ENCODE measurements at regions not wholly inside any gene's neighbourhood (a gene's known extent, or its start where the extent isn't known, plus 50 kb on each side); places are given as distances from the start of the nearest gene placed in this dataset. TPM values are rescaled to one million over a fixed set of nuclear protein-coding genes. Genes with fewer than 3 reads are reported as not detected.

GRCh38 chr20:16626849-16627248 is 53.6 kb upstream of the KIF16B start:
- no peaks in the 10 kb centered on the region for H3K4me1 ChIP-seq (ENCODE audit: control insufficient read depth in 2 of 2, insufficient read depth in 2 of 2, low read length in 2 of 2)
- Mint-ChIP-seq H3K4me3 (no peak overlapping the region), H3K9me3 (ENCODE audit: insufficient read depth) (no peaks in the 10 kb centered on the region), H3K27me3 (peaks cover 3% of the 10 kb centered on the region), H3K27ac (no peak overlapping the region), H3K4me1 (no peaks in the 10 kb centered on the region)
- H3K27me3 ChIP-seq (replicated peaks in 1 of 4; ENCODE audit: control extremely low read depth in 1 of 4, control insufficient read depth in 3 of 4, insufficient read depth in 4 of 4, low read length in 3 of 4) = no peaks in the 10 kb centered on the region
- H3K9ac ChIP-seq (ENCODE audit: low read length) = no peak overlapping the region
- H4K20me1 ChIP-seq (ENCODE audit: control insufficient read depth, insufficient read depth, low read length, poor library complexity, severe bottlenecking) = no peaks in the 10 kb centered on the region
- no peaks in the 10 kb centered on the region for H3K9me3 ChIP-seq (ENCODE audit: control extremely low read depth in 1 of 3, control insufficient read depth in 2 of 3, insufficient read depth in 1 of 3, low read length in 2 of 3)
- WGBS (ENCODE audit: insufficient coverage) = no CpG with 5 or more reads among the region's 1 CpG
- H3K79me2 ChIP-seq (ENCODE audit: control insufficient read depth, insufficient read depth, low read length) = no peaks in the 10 kb centered on the region
- no peak overlapping the region for H2AFZ ChIP-seq (ENCODE audit: insufficient read depth, low read depth, low read length, poor library complexity, severe bottlenecking)
- ATAC-seq (ENCODE audit: low read depth) (no peak), DNase-seq (no peak)
- ChIA-PET CTCF (no interaction called here), POLR2A (no interaction called here)
- TF ChIP-seq EZH2 (IDR thresholded peaks at IDR 0.05; ENCODE audit: borderline replicate concordance, insufficient read depth, low read depth, low read length, poor library complexity, severe bottlenecking) (no peak), CTCF (IDR thresholded peaks at IDR 0.05) (no peak)
- intact Hi-C loops (cut with micrococcal nuclease) = no loop called here
- no peaks in the 10 kb centered on the region for H3K36me3 ChIP-seq (replicated peaks in 1 of 2; ENCODE audit: control extremely low read depth in 1 of 2, control insufficient read depth in 1 of 2, extremely low read depth in 1 of 2, insufficient read depth in 2 of 2, low read length in 1 of 2)
- no peak overlapping the region for H3K4me2 ChIP-seq (replicated peaks; ENCODE audit: low read depth, low read length, poor library complexity, severe bottlenecking)
- H3K27ac ChIP-seq (ENCODE audit: low read length in 2 of 2) = no peak overlapping the region
- no peak overlapping the region for H3K4me3 ChIP-seq (ENCODE audit: control extremely low read depth in 1 of 5, extremely low read depth in 1 of 5, insufficient read depth in 1 of 5, low read depth in 2 of 5, low read length in 4 of 5)

- H3K4me3 ChIP-seq (ENCODE audit: control extremely low read depth in 1 of 5, extremely low read depth in 1 of 5, insufficient read depth in 1 of 5, low read depth in 2 of 5, low read length in 4 of 5) = no peak overlapping the region
- TF ChIP-seq CTCF (IDR thresholded peaks at IDR 0.05) (no peak), EZH2 (IDR thresholded peaks at IDR 0.05; ENCODE audit: borderline replicate concordance, insufficient read depth, low read depth, low read length, poor library complexity, severe bottlenecking) (no peak)
- intact Hi-C loops (cut with micrococcal nuclease) = no loop called here
- H3K9me3 Mint-ChIP-seq (ENCODE audit: insufficient read depth) = peaks cover 2% of the 10 kb centered on the region
- no peak overlapping the region for H3K4me3 Mint-ChIP-seq
- peaks cover 13% of the 10 kb centered on the region for H3K27me3 Mint-ChIP-seq
- no peak for ATAC-seq (ENCODE audit: low read depth)
- ChIA-PET POLR2A (no interaction called here), CTCF (no interaction called here)
- H3K4me1 ChIP-seq (ENCODE audit: control insufficient read depth in 2 of 2, insufficient read depth in 2 of 2, low read length in 2 of 2) = no peaks in the 10 kb centered on the region
- H3K9me3 ChIP-seq (ENCODE audit: control extremely low read depth in 1 of 3, control insufficient read depth in 2 of 3, insufficient read depth in 1 of 3, low read length in 2 of 3) = no peaks in the 10 kb centered on the region
- 60% methylated on average over 1 of the region's 1 CpG for WGBS (ENCODE audit: insufficient coverage)
- H3K27me3 ChIP-seq (replicated peaks in 1 of 4; ENCODE audit: control extremely low read depth in 1 of 4, control insufficient read depth in 3 of 4, insufficient read depth in 4 of 4, low read length in 3 of 4) = no peaks in the 10 kb centered on the region
- no peak overlapping the region for H3K4me2 ChIP-seq (replicated peaks; ENCODE audit: low read depth, low read length, poor library complexity, severe bottlenecking)
- H2AFZ ChIP-seq (ENCODE audit: insufficient read depth, low read depth, low read length, poor library complexity, severe bottlenecking) = no peak overlapping the region
- H3K36me3 ChIP-seq (replicated peaks in 1 of 2; ENCODE audit: control extremely low read depth in 1 of 2, control insufficient read depth in 1 of 2, extremely low read depth in 1 of 2, insufficient read depth in 2 of 2, low read length in 1 of 2) = no peaks in the 10 kb centered on the region
- no peaks in the 10 kb centered on the region for H3K4me1 Mint-ChIP-seq
- DNase-seq = no peak
- H3K27ac ChIP-seq (ENCODE audit: low read length in 2 of 2) = no peak overlapping the region
- no peaks in the 10 kb centered on the region for H4K20me1 ChIP-seq (ENCODE audit: control insufficient read depth, insufficient read depth, low read length, poor library complexity, severe bottlenecking)
- no peak overlapping the region for H3K9ac ChIP-seq (ENCODE audit: low read length)
- H3K27ac Mint-ChIP-seq = no peak overlapping the region
- no peaks in the 10 kb centered on the region for H3K79me2 ChIP-seq (ENCODE audit: control insufficient read depth, insufficient read depth, low read length)
These were observed 50.9 kb upstream of the KIF16B start for GRCh38 chr20:16624106-16624505.

Small RNA genes lying in the stretch of these regions (small RNA-seq; reads per million reads assigned to genes)
- gene RF00019 (ENCODE audit: insufficient read length, low read depth, low replicate concordance) = not detected
